ENCODE measurements at regions not wholly inside any gene's neighbourhood (a gene's known extent, or its start where the extent isn't known, plus 50 kb on each side); places are given as distances from the start of the nearest gene placed in this dataset.

DNA sequence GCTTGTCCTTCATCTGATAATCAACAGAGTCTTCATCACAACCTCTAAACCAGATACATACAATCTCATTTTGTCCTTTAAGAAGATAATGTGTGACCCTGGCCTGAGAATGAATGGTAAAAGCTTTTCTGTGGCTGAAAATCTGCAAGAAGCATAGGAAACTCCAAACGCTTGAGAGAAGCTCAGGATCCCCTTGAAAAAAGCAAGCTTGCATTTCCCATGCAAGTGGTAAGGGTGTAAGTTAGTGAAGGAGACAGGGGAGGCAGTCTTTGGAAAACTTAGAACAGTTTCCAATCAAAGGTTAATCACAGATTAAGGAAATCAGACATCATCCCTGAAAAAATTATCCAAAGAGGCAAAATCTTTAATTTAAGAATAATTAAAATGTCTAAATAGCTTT is 413.6 kb upstream of the SALL3 start:
- no peak for DNase-seq (ENCODE audit: low read depth in 4 of 4, low spot score in 3 of 4)

- DNase-seq (ENCODE audit: low read depth in 4 of 4, low spot score in 3 of 4): no peak
Observed at GRCh38 chr18:78566720-78567119, 412.9 kb upstream of the SALL3 start.

GRCh38 chr18:78571063-78571785 is 408.4 kb upstream of the SALL3 start:
- DNase-seq (ENCODE audit: low read depth in 4 of 4, low spot score in 3 of 4): no peak

DNA sequence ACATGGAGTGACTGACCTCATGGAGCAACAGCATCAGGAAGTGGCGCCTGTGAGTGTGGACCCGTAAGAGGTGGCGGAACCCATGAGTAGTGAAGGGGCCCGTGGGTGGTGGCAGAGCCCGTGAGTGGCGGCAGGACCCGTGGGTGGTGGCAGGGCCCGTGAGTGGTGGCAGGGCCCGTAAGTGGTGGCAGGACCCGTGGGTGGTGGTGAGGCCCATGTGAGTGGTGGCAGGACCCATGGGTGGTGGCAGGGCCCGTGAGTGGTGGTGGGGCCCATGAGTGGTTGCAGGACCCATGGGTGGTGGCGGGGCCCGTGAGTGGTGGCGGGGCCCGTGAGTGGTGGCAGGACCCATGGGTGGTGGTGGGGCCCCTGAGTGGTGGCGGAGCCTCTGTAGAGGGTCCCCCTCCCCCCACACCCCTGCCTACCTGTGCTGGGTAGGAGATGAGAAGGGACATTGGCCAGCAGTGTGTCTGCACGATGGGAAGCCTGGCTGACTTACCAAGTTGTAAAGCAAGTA is 407.7 kb upstream of the SALL3 start:
- no peak for DNase-seq (ENCODE audit: low read depth in 4 of 4, low spot score in 3 of 4)

DNA sequence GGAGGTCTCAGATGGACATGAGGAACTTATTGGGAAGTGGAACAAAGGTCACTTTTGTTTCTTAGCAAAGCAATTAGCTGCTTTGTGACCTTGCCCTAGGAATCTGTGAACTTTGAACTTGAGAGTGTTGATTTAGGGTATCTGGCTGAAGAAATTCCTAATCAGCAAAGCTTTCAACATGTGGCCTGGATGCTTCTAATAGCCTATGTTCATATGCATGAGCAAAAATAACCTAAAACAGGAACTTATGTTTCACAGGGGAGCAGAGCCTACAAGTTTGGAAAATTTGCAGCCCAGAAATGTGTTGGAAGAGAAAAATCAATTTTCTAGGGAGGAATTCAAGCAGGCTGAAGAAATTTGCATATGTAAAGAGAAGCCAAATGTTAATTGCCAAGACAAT is 405.8 kb upstream of the SALL3 start:
- no peak for DNase-seq (ENCODE audit: low read depth in 4 of 4, low spot score in 3 of 4)

GRCh38 chr18:78576967-78577366 is 402.7 kb upstream of the SALL3 start:
- no peak for DNase-seq (ENCODE audit: low read depth in 4 of 4, low spot score in 3 of 4)

DNA sequence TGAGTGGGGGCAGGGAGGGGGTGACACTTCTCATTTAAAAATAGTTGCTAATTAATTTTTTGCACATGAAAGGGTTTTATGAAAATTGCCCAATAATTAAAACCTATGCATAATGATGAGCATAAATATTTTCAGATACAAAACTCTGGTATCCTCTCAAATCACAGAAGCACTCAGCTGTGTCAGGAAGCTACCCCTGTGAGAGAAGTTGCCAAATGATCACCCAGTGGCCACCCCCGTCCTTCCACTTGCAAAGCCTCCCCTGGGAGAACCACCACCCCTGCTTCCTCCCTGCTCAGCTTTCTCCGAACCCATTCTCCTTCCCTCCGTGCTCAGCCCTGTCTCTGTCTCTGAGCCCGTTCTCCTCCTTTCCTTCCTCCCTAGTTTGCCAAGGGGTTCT is 400.2 kb upstream of the SALL3 start:
- no peak for DNase-seq (ENCODE audit: low read depth in 4 of 4, low spot score in 3 of 4)

DNA sequence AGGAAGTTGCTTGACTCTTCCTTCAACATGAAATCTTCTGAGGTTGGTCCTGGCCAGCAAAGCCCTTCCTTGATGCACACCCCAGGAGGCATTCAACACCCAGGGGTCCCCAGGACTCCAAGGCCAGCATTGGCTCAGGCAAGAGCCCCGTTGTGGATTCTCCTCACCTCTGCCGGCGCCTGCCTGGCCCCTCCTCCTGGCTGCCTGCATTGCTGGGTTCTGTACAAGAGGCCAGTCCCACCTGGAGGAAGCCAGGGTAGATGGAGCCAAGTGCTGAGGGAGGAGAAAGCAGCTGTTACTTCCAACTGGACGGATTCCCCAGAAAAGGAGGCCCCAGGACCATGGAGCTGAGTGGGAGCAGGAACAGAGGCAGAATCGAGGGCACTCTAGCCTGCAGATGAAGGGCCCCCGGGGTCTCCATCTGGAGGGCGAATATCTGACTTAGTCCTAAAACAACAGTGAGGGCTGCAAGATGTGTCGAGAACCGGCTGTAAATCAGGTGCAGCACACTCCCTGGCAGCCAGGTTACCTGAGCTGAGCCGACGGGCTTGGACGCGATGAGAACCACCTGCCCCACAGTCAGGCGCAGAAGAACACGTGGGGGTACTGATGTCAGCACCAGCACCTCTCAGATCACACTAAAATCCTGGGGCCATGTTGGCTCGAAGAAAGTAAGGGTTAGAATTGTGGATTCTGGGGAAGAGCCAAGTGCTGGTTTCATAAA is 399.6 kb upstream of the SALL3 start:
- no peak for DNase-seq (ENCODE audit: low read depth in 4 of 4, low spot score in 3 of 4)

DNA sequence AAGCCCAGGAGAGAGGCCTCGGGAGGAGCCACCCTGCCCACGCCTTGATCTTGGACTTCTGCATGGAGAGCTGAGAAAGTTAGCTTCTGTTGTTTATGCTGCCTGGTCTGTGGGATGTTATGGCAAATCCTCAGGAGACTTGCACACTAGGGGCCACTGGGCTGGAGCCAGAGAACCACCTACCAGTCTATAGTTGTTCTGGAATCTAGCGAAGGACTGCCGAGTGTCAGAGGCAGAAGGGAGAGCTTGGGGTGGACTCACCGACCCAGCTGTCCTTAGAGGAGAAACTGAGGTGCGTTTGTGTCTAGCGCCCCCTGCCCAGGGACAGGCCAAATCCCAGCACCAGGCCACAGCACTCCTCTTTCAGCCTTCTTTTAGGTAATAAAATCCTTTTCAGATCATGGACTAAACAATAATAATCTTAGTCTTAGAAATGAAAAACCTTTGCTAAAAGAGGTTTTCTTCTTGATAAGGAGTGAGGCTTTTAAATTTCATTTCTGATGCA is 398.7 kb upstream of the SALL3 start:
- no peak for DNase-seq (ENCODE audit: low read depth in 4 of 4, low spot score in 3 of 4)

GRCh38 chr18:78582181-78582709 is 397.4 kb upstream of the SALL3 start:
- DNase-seq (ENCODE audit: low read depth in 4 of 4, low spot score in 3 of 4): no peak

DNA sequence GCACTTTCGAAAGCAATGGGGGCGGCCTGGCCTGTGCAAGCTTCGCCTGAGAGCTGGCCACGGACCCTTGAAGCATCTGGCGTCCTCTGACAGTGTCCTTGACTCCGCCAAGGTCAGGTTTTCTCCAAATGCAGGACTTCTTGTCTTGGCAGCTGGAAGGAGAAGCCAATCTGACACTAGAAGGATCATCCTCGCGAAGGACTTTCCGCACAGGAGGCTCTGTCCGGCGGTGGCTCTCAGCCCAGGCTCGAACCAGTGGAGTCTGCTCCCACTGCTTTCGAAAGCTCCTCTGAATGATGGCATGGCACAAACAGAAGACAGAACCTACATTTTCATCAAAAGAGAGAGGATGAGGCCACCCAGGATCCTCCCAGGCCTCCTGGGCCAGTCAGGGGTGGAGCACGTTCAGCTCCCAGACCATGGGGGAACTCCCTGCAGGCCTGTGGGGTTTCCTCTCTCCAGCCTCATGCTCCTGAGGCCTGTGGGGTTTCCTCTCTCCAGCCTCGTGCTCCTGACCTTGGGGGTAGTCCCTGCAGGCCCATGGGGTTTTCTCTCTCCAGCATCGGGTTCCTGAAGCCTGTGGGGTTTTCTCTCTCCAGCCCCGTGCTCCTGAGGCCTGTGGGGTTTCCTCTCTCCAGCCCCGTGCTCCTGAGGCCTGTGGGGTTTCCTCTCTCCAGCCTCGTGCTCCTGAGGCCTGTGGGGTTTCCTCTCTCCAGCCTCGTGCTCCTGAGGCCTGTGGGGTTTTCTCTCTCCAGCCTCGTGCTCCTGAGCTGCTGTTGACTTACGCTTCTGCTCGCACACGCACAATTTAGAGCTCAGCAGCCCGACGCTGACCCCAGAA is 396.5 kb upstream of the SALL3 start:
- no peak for DNase-seq (ENCODE audit: low read depth in 4 of 4, low spot score in 3 of 4)

DNA sequence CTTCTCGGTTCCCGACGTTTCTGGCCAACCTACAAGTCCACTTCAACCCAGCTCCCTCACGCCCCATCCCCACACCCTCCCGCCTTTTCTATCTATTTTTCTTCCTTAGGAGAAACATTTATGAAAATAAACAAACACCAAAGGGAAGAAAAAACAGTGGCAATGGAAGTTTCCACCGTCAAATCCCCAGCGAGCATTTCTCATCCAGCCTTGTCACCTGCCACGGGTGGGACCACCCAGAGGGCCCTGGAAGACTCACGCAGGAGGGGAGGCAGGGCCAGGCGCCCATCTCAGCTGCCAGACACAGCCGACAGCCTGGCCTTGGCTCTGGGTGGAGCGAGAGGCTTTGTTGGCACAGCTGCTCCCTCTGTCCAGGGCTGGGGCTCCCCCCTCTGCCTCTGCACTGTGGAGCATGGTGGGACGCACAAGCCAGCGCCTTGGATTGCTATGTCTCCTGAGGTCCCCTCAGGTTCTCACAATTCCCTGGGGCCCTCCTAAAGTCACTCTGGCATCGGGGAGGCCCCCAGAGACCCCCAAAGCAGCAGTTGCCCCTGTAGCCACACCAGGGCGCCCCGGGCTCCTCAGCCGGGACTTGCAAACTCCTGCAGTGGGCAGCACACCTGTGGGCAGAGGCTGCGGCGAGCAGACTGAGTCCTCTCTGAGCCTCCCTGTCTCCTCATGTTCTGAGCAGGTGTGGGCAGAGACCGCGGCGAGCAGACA is 395.7 kb upstream of the SALL3 start:
- no peak for DNase-seq (ENCODE audit: low read depth in 4 of 4, low spot score in 3 of 4)

GRCh38 chr18:78584459-78585022 is 395.1 kb upstream of the SALL3 start:
- DNase-seq (ENCODE audit: low read depth in 4 of 4, low spot score in 3 of 4): no peak

DNA sequence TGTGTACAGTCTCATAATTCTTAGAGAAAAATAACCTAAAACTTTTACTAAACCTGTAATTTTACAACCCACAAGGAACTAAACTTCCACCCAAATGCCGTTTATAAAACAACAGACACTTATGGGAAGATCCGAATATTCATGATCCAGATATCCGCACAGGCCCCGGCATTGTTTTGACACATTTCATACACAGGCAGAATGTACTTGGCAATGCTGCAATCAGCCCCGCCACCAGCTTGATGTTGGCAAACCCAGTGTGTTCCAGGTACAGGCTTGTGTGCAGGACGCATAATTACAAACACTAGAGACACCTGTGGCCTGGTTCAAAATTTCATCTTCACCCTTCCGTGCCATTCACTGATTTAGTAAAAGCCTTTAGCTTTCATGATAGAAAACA is 393.0 kb upstream of the SALL3 start:
- DNase-seq (ENCODE audit: low read depth in 4 of 4, low spot score in 3 of 4): no peak

DNA sequence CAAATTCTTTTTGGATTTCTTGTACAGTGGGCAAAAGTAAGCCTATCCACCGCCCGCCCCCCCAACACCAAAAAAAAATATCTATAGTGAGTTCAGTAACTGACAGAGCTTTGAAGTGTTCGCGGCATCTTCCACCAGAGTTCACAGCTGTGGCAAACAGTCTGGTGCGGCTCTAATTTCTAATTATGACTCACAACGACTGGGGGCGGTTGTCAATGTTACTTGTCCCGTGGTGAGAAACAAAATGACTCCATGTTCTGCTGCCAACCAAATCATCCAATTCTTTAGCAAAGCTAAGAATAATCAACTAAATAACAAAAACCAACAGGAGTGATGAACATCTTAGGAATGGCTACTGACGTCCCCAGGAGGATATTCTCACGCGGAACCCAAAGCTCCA is 392.5 kb upstream of the SALL3 start:
- no peak for DNase-seq (ENCODE audit: low read depth in 4 of 4, low spot score in 3 of 4)

DNA sequence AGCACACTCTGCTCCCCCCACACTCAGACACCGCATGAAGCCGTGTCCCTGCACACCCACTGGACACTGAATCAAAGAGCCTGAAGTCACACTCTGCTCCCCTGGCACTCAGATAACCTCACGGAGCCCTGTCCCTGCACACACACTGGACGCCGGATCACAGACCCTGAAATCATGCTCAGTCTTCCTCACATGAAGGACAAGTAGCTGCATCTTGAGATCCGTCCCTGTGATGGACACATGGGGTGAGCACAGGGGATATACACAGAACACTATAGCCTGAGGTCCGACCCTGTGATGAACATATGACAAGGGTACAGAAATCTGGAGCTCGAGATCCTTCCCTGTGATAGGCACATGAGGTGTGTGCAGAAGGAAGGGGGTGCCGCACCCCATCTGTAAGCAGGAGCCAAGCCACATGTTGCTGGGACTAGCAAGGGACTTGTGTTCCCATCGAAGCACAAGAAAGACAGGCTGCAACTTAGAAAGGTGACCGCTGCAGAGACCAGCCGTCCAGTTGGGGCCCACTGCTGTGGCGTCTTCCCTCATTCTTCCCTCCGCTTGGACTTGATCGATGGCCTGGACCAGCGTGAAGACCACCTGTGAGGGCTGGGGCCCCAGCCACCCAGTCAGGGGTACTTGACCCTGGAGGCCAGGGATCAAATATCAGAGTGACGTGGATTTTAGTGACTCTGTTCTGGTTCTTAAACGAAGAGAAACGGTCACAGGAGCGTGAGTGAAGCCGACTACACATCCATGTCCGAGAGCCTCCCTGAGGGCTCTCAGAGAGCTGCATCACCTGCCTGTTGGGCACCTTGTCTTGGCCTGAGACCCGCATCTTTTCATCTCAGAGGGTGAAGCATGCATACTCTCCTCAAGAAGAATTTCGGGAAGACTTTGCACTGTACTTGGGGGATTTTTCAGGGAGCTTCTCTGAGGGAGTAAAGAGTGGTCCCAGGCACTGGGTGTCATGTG is 391.7 kb upstream of the SALL3 start:
- DNase-seq (ENCODE audit: low read depth in 4 of 4, low spot score in 3 of 4): no peak

GRCh38 chr18:78589916-78590437 is 389.6 kb upstream of the SALL3 start:
- no peak for DNase-seq (ENCODE audit: low read depth in 4 of 4, low spot score in 3 of 4)

GRCh38 chr18:78595453-78595852 is 384.2 kb upstream of the SALL3 start:
- no peak for DNase-seq (ENCODE audit: low read depth in 4 of 4, low spot score in 3 of 4)
